IPS DF 6.9 (cell line): ENCODE measurements at regions not wholly inside any gene's neighbourhood (a gene's known extent, or its start where the extent isn't known, plus 50 kb on each side); places are given as distances from the start of the nearest gene placed in this dataset.

ENCODE experiments used
- DNase-seq: peaks from one replicate; pipeline ENCODE4 v3.0.0-alpha.2; 2013; ENCODE audit warnings: low read depth, low spot score
- H3K27ac ChIP-seq: one replicate; pipeline ENCODE4 v1.5.1; 2013; ENCODE audit warnings: low read length, control low read depth
- H3K27me3 ChIP-seq: 2 replicates; pipeline ENCODE4 v1.6.1; 2013; ENCODE audit warnings: mild to moderate bottlenecking, low read length; ENCODE audit not compliant: control insufficient read depth, insufficient read depth
- H3K36me3 ChIP-seq: 2 replicates; pipeline ENCODE4 v1.6.1; 2013; ENCODE audit warnings: low read length; ENCODE audit not compliant: control insufficient read depth, insufficient read depth
- H3K4me1 ChIP-seq: 2 replicates; pipeline ENCODE4 v1.6.1; 2013; ENCODE audit warnings: low read length; ENCODE audit not compliant: control insufficient read depth, insufficient read depth
- H3K4me3 ChIP-seq: 2 replicates; pipeline ENCODE4 v1.5.1; 2013; ENCODE audit warnings: mild to moderate bottlenecking, low read length
- H3K9me3 ChIP-seq: 2 replicates; pipeline ENCODE4 v1.6.1; 2013; ENCODE audit warnings: low read length, inconsistent platforms; ENCODE audit not compliant: control insufficient read depth, insufficient read depth
- WGBS: extraction: QIAGEN DNeasy Blood & Tissue Kit; methylation state at CpG from one replicate; pipeline ENCODE4 v1.1.7; 2013; ENCODE audit warnings: mixed read lengths, missing lambda C conversion rate; ENCODE audit not compliant: insufficient read length, insufficient coverage; 5-methylcytosine and 5-hydroxymethylcytosine counted together

GRCh38 chr3:194755671-194756459 lies 70.2 kb downstream of the FAM43A start:
- Histone ChIP-seq H3K4me3 (no peak overlapping the region), H3K36me3 (no peaks in the 10 kb centered on the region), H3K27me3 (no peaks in the 10 kb centered on the region), H3K9me3 (no peaks in the 10 kb centered on the region), H3K4me1 (no peaks in the 10 kb centered on the region; the same call in 1 of the 2 replicates), H3K27ac (no peak overlapping the region)
- no peak for DNase-seq
- no CpG with 5 or more reads among the region's 29 CpGs for WGBS

- H3K27ac ChIP-seq, result no peak overlapping the region
- DNase-seq, result no peak
- no peaks in the 10 kb centered on the region for H3K36me3 ChIP-seq
- H3K4me1 ChIP-seq, result no peaks in the 10 kb centered on the region; the same call in 1 of the 2 replicates
- H3K27me3 ChIP-seq, result no peaks in the 10 kb centered on the region
- WGBS, result no CpG with 5 or more reads among the region's 4 CpGs
- no peaks in the 10 kb centered on the region for H3K9me3 ChIP-seq
- H3K4me3 ChIP-seq, result no peak overlapping the region
These were observed 70.7 kb downstream of the FAM43A start for GRCh38 chr3:194756460-194756779.

- Histone ChIP-seq H3K4me3 (no peak overlapping the region), H3K9me3 (no peaks in the 10 kb centered on the region), H3K36me3 (no peaks in the 10 kb centered on the region), H3K27ac (no peak overlapping the region), H3K4me1 (no peaks in the 10 kb centered on the region; the same call in 1 of the 2 replicates), H3K27me3 (no peaks in the 10 kb centered on the region)
- no CpG with 5 or more reads among the region's 10 CpGs for WGBS
- DNase-seq, result no peak
These were observed 71.2 kb downstream of the FAM43A start for GRCh38 chr3:194756791-194757325.

- no peak overlapping the region for H3K27ac ChIP-seq
- H3K9me3 ChIP-seq, result no peaks in the 10 kb centered on the region
- no peaks in the 10 kb centered on the region; the same call in 1 of the 2 replicates for H3K4me1 ChIP-seq
- no peak overlapping the region for H3K4me3 ChIP-seq
- DNase-seq, result no peak
- H3K27me3 ChIP-seq, result no peaks in the 10 kb centered on the region
- H3K36me3 ChIP-seq, result no peaks in the 10 kb centered on the region
- no CpG with 5 or more reads among the region's 2 CpGs for WGBS
These were observed 72.0 kb downstream of the FAM43A start for GRCh38 chr3:194757647-194758061.

- no peaks in the 10 kb centered on the region for H3K36me3 ChIP-seq
- H3K27me3 ChIP-seq, result no peaks in the 10 kb centered on the region
- no peak overlapping the region for H3K27ac ChIP-seq
- no peaks in the 10 kb centered on the region; the same call in 1 of the 2 replicates for H3K4me1 ChIP-seq
- DNase-seq, result no peak
- H3K4me3 ChIP-seq, result no peak overlapping the region
- H3K9me3 ChIP-seq, result no peaks in the 10 kb centered on the region
- no CpG with 5 or more reads among the region's 2 CpGs for WGBS
These were observed 73.0 kb downstream of the FAM43A start for GRCh38 chr3:194758716-194759115.

- Histone ChIP-seq H3K4me1 (no peaks in the 10 kb centered on the region; the same call in 1 of the 2 replicates), H3K9me3 (no peaks in the 10 kb centered on the region), H3K4me3 (no peak overlapping the region), H3K27me3 (no peaks in the 10 kb centered on the region), H3K27ac (no peak overlapping the region), H3K36me3 (no peaks in the 10 kb centered on the region)
- whole genome bisulfite sequencing, result no CpG with 5 or more reads among the region's 9 CpGs
- no peak for DNase-seq
These were observed 74.9 kb downstream of the FAM43A start for GRCh38 chr3:194760494-194761137.

GRCh38 chr3:194761384-194761783 lies 75.7 kb downstream of the FAM43A start:
- Histone ChIP-seq H3K27ac (no peak overlapping the region), H3K4me1 (no peaks in the 10 kb centered on the region; the same call in 1 of the 2 replicates), H3K27me3 (no peaks in the 10 kb centered on the region), H3K9me3 (no peaks in the 10 kb centered on the region), H3K4me3 (no peak overlapping the region), H3K36me3 (no peaks in the 10 kb centered on the region)
- WGBS, result no CpG with 5 or more reads among the region's 3 CpGs
- no peak for DNase-seq

- Histone ChIP-seq H3K4me3 (no peak overlapping the region), H3K27ac (no peak overlapping the region), H3K27me3 (no peaks in the 10 kb centered on the region), H3K4me1 (peaks cover 2% of the 10 kb centered on the region; the same call in 1 of the 2 replicates), H3K36me3 (no peaks in the 10 kb centered on the region), H3K9me3 (no peaks in the 10 kb centered on the region)
- no CpG with 5 or more reads among the region's 7 CpGs for WGBS
- DNase-seq, result no peak
These were observed 81.2 kb downstream of the FAM43A start for GRCh38 chr3:194766845-194767244.

GRCh38 chr3:194767446-194768207 lies 81.9 kb downstream of the FAM43A start:
- Histone ChIP-seq H3K27ac (no peak overlapping the region), H3K36me3 (no peaks in the 10 kb centered on the region), H3K9me3 (no peaks in the 10 kb centered on the region), H3K4me1 (peaks cover 2% of the 10 kb centered on the region; the same call in 1 of the 2 replicates), H3K27me3 (no peaks in the 10 kb centered on the region), H3K4me3 (no peak overlapping the region)
- DNase-seq, result no peak
- no CpG with 5 or more reads among the region's 8 CpGs for WGBS

GRCh38 chr3:194768586-194768985 lies 82.9 kb downstream of the FAM43A start:
- no peaks in the 10 kb centered on the region for H3K36me3 ChIP-seq
- no peaks in the 10 kb centered on the region for H3K9me3 ChIP-seq
- H3K4me1 ChIP-seq, result peaks cover 2% of the 10 kb centered on the region; the same call in 1 of the 2 replicates
- no CpG with 5 or more reads among the region's 10 CpGs for WGBS
- H3K4me3 ChIP-seq, result no peak overlapping the region
- DNase-seq, result no peak
- no peak overlapping the region for H3K27ac ChIP-seq
- no peaks in the 10 kb centered on the region for H3K27me3 ChIP-seq
